ENCODE measurements at regions not wholly inside any gene's neighbourhood (a gene's known extent, or its start where the extent isn't known, plus 50 kb on each side); places are given as distances from the start of the nearest gene placed in this dataset.
"Not testable (repeated sequence)": the region's sequence is repeated elsewhere in the genome, so short reads cannot be mapped to it uniquely, and the experiment has no call there.

GRCh38 chr5:32534041-32534440, 51.3 kb upstream of the SUB1 start:
- DNase-seq (ENCODE audit: insufficient read length, low spot score) (no peak), FAIRE-seq (no peak)

- no peak for DNase-seq (ENCODE audit: insufficient read length, low spot score)
- FAIRE-seq, result peak; percentile 70
Measured at GRCh38 chr5:32531885-32532520, 53.4 kb upstream of the SUB1 start.

DNA sequence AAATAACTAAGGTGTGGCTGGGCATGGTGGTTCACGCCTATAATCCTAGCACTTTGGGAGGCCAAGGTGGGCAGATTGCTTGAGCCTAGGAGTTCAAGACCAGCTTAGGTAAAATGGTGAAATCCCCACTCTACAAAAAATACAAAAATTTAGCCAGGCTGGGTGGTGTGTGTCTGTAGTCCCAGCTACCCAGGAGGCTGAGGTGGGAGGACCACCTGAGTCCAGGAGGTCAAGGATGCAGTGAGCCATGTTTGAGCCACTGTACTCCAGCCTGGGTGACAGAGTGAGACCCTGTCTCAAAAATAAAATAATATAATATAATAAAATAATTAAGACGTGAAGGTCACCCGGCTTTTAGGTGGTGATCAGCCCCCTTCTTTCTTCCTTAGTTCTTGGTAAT, 58.0 kb upstream of the SUB1 start:
- DNase-seq (ENCODE audit: insufficient read length, low spot score), result not testable (repeated sequence)

DNA sequence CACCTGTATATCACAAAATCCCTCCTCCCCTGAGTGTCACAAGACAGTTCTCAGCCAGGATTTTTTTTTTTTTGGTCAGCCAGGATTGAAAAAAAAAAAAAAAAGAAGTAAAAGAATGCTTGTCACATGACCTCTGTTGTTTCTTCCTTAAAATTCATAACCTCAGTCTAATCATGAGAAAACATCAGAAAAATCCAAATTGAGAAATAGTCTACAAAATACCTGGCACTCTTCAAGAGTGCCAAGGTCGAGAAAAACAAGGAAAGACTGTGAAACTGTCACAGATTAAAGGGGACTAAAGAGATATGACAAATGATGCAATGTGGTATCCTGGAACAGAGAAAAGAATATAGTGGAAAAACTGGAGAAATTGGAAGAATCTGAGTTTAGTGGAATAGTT, 58.5 kb upstream of the SUB1 start:
- DNase-seq (ENCODE audit: insufficient read length, low spot score) (no peak), FAIRE-seq (no peak)

More for the DNA sequence above, 58.0 kb upstream of the SUB1 start:
- not testable (repeated sequence) for FAIRE-seq

GRCh38 chr5:32523625-32524024, 61.7 kb upstream of the SUB1 start:
- no peak for DNase-seq (ENCODE audit: insufficient read length, low spot score)
- FAIRE-seq, result peak; percentile 63

DNA sequence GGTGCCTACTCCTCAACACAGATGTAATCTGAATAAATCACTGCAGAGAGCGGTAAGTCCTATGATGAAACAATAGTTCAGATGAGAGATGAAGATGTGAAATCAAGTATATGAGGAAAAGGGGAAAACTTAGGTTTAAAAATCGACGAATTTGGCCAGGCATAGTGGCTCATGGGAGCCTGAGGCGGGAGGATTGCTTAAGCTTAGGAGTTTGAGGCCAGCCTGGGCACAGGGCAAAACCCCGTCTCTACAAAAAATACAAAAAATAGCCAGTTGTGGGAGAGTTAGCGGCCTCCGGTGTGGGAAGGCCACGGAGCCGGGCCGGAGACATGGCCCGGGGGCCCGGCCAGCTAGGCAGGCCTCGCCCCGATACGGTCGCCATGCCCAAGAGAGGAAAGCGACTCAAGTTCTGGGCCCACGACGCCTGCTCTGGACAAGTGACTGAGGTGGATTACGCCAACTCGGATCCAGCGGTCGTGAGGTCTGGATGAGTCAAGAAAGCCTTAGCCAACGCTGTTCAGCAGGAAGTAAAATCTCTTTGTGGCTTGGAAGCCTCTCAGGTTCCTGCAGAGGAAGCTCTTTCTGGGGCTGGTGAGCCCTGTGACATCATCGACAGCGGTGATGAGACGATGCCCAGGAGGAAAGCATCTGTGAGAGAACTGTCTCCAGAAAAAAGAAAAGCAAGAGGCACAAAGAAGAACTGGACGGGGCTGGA, 62.8 kb upstream of the SUB1 start:
- no peak for FAIRE-seq
- no peak for DNase-seq (ENCODE audit: insufficient read length, low spot score)

GRCh38 chr5:32521481-32521880, 63.9 kb upstream of the SUB1 start:
- FAIRE-seq (no peak), DNase-seq (ENCODE audit: insufficient read length, low spot score) (no peak)

DNA sequence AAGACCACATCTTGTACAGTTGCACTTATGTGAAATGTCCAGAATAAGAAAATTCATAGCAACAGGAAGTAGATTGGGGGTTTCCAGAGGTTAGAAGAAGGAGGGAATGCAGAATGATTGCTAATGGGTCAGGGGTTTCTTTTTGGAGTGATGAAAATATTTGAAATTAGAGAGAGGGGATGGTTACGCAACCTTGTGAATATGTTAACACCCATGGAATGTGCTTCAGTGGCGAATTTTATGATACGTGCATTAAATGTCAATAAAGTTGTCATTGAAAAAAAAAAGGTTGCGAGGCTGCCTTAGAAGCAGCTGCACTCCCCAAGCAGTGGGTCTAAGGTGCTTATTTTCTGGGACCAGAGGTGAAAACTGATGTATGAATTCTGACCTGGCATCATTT, 64.4 kb upstream of the SUB1 start:
- DNase-seq (ENCODE audit: insufficient read length, low spot score) (no peak), FAIRE-seq (no peak)

GRCh38 chr5:32520356-32520755, 65.0 kb upstream of the SUB1 start:
- FAIRE-seq, result no peak

DNA sequence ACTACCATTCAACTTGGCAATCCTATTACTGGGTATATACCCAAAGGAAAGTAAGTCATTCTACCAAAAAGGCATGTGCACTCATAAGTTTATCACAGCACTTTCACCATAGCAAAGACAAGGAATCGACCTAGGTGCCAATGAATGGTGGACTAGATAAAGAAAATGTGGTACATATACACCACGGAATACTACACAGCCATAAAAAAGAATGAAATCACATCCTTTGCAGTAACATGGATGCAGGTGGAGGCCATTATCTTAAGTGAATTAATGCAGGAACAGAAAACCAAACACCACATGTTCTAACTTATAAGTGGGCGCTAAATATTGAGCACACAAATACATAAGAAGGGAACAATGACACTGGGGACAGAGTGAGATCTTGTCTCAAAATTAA, 65.8 kb upstream of the SUB1 start:
- FAIRE-seq (no peak), DNase-seq (ENCODE audit: insufficient read length, low spot score) (no peak)

More at GRCh38 chr5:32520356-32520755, 65.0 kb upstream of the SUB1 start:
- no peak for DNase-seq (ENCODE audit: insufficient read length, low spot score)

DNA sequence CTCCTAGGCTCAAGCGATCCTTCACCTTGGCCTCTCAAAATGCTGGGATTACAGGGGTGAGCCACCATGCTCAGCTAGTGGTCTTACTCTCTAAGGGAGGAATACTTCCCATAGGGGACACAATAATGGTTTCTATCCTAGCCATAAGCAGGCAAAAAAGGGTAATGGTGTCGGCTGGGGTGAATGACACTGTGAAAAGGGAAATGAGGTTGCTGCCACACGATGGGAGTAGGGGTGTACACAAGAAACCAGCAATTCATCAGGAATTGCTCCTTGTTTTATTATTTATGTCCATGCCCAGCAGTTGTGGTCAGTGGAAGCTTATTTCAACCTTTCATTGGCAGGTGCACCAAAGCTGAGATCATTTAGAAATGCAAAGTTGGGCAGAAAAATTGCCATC, 70.3 kb upstream of the ZFR start:
- no peak for DNase-seq (ENCODE audit: insufficient read length, low spot score)
- FAIRE-seq, result no peak

- no peak for DNase-seq (ENCODE audit: insufficient read length, low spot score)
- FAIRE-seq, result no peak
Measured at GRCh38 chr5:32512926-32513325, 68.4 kb upstream of the ZFR start.

DNA sequence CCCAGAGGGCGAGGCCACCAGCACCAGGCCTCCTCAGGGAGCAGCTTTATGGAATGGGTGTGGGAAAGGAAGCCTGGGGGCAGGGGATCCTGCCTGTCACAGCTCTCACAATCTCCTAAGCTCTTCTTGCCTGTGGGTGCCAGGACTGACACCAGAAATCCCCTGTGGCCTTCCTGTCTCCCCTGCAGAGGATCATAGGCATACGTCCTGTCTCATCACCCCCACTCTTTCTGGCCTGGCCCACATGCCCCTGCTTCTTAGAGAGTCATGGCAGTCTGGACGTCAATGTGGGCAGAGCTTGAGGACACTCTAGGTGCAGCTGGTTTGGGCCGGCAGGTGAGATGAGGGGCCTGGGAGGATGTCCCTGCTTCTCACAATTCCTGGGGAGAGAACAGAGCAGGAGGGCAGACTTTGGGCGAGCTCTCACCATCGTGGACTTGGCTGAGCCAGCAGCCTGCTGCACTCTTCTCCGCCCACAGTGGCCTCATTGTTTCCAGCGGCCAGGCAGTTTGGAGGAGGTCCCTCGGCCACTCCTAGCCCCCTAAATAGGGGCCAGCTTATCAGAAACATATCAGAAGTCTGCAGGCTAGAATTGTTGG, 67.3 kb upstream of the ZFR start:
- FAIRE-seq (no peak), DNase-seq (ENCODE audit: insufficient read length, low spot score) (no peak)

DNA sequence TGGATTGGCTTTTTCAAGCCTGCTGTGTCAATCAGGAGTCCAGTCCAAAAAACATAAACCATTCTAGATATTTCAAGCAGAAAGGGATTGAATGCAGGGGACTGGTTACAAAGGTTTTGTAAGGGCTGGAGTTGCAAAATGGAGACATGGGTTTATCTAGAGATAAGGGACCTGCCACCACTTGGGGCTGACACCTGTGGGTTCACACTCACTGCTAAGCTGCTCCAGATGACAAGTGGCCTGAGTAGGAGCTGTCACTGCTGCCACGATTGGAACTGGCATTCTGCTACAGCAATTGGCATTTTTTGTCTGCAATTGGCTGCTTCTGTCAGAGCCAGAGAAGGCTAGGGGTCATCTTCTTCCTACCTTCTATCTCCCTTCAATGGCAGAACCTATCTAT, 66.3 kb upstream of the ZFR start:
- DNase-seq (ENCODE audit: insufficient read length, low spot score) (no peak), FAIRE-seq (no peak)

DNA sequence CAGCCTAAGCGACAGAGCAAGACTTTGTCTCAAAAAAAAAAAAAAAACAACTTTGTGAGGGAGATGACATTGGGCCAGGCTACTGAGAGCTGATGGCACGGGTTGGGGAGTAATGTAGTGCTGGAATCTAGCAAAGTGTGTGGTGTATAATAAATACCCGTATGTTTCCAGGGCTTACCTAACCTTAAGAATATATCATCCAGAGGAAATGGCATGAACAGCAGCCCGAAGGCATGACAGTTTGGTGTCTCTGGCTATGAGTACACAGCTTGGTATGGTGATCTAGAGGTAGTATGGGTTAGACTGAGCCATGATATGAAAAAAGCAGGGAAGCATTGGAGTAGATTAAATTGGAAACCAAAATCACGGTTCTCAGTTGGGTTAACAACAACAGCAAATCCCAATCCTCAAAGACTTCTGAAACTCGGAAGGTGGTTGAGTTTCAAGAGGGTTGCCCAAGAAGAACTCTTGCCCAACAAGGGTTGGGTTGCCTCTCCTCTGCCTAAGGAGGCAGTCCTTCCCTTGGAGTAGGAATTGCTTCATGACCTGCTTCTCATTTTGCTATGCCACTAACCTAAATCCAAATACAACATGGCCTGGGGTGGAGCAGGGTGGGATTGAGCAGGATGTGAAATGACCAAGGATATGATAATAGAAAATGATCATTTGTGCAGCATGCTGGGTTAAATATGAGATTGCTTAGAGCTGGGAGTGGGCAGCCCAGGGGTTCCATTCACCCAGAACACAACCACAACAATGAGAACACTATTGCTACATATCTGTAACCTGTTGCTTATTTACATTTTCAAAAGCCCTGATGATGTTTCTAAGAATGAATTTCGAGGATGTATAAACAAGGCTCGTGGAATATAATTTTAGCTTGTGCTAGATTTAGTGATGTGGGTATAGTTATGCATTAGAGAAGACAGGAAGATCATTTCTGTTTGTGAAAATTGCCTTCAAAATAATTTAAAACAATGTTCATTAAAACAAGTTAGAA, 64.6 kb upstream of the ZFR start:
- no peak for FAIRE-seq
- no peak for DNase-seq (ENCODE audit: insufficient read length, low spot score)

DNA sequence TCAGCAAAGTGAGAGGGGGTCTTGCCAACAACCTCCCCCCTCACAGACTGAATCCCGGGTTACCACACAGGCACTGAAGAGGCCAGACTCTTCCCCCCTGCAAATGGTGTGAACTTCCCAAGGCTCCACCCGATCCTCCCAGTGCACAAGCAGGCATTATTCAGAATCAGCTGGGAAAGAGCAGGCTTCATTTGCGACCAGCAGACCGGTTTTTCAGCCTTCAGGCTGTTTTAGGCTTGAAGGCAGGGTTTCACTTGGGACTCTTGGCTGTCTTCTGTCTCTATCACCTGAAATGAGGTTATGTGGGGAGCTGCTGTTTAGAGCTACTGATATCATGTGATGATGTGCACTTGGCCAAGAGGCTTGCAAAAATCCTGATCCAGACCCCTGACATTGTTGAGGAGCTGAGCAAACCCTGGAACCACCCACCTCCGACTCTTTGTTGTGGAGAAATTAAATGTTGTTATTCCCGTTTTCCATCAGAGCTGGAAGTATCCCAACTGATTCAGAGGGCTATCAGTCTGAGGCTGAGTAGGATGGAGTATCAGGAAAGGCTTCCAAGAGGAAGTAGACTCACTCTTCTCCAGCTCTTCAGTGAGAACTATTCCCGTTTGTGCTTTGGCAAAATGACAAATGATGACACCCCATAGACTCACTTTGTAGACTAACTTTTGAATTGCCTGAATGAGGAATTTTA, 63.3 kb upstream of the ZFR start:
- no peak for FAIRE-seq
- DNase-seq (ENCODE audit: insufficient read length, low spot score), result no peak

GRCh38 chr5:32506799-32507198, 62.3 kb upstream of the ZFR start:
- FAIRE-seq, result no peak
- no peak for DNase-seq (ENCODE audit: insufficient read length, low spot score)

- DNase-seq (ENCODE audit: insufficient read length, low spot score) (no peak), FAIRE-seq (no peak)
Measured at GRCh38 chr5:32506201-32506661, 61.7 kb upstream of the ZFR start.

- no peak for FAIRE-seq
- no peak for DNase-seq (ENCODE audit: insufficient read length, low spot score)
Measured at GRCh38 chr5:32505756-32506155, 61.2 kb upstream of the ZFR start.

GRCh38 chr5:32504989-32505596, 60.6 kb upstream of the ZFR start:
- no peak for FAIRE-seq
- DNase-seq (ENCODE audit: insufficient read length, low spot score), result no peak
